Neural progenitor cell (in vitro differentiated cells): ENCODE measurements at regions not wholly inside any gene's neighbourhood (a gene's known extent, or its start where the extent isn't known, plus 50 kb on each side); places are given as distances from the start of the nearest gene placed in this dataset.
"Not testable (repeated sequence)": the region's sequence is repeated elsewhere in the genome, so short reads cannot be mapped to it uniquely, and the experiment has no call there.

ENCODE experiments used
- DNase-seq: peaks from one replicate; pipeline ENCODE4 v3.0.0-alpha.2; 2016; ENCODE audit warnings: low spot score
- H2AFZ ChIP-seq: fragments of 200-600 bp; sonication (generic); replicated peaks from 2 replicates; pipeline ENCODE4 v1.6.1; 2016; ENCODE audit warnings: antibody characterized with exemption
- H3F3A ChIP-seq: fragments of 200-600 bp; sonication (generic); 2 replicates; pipeline ENCODE4 v1.6.1; 2016; ENCODE audit warnings: antibody characterized with exemption, low read depth
- H3K27ac ChIP-seq: fragments of 200-600 bp; sonication (generic); 2 replicates; pipeline ENCODE4 v1.5.1; 2016; ENCODE audit warnings: mild to moderate bottlenecking
- H3K27me3 ChIP-seq: fragments of 200-600 bp; sonication (generic); 2 replicates; pipeline ENCODE4 v1.6.1; 2016; ENCODE audit warnings: mild to moderate bottlenecking, moderate library complexity
- H3K36me3 ChIP-seq: fragments of 200-600 bp; sonication (generic); 2 replicates; pipeline ENCODE4 v1.5.1; 2016
- H3K4me1 ChIP-seq: fragments of 200-600 bp; sonication (generic); 2 replicates; pipeline ENCODE4 v1.6.1; 2016; ENCODE audit warnings: mixed run types
- H3K4me2 ChIP-seq: fragments of 200-600 bp; sonication (generic); 2 replicates; pipeline ENCODE4 v1.6.1; 2016
- H3K4me3 ChIP-seq: fragments of 200-600 bp; sonication (generic); 2 replicates; pipeline ENCODE4 v1.5.1; 2016
- H3K79me2 ChIP-seq: fragments of 200-600 bp; sonication (generic); 2 replicates; pipeline ENCODE4 v1.6.1; 2016; ENCODE audit warnings: low read depth
- H3K9ac ChIP-seq: fragments of 200-600 bp; sonication (generic); 2 replicates; pipeline ENCODE4 v1.6.1; 2016
- H3K9me3 ChIP-seq: fragments of 200-600 bp; sonication (generic); 2 replicates; pipeline ENCODE4 v1.5.1; 2016; ENCODE audit warnings: low read depth
- H4K20me1 ChIP-seq: fragments of 200-600 bp; sonication (generic); 2 replicates; pipeline ENCODE4 v1.6.1; 2016; ENCODE audit warnings: low read depth
- H3K27ac Mint-ChIP-seq: 3 replicates; pipeline ENCODE4 v1.8.0; 2021; ENCODE audit warnings: mixed read lengths
- H3K27me3 Mint-ChIP-seq: 2 replicates; pipeline ENCODE4 v1.8.0; 2022; ENCODE audit warnings: low read depth, mild to moderate bottlenecking, inconsistent platforms, moderate library complexity, mixed read lengths; ENCODE audit not compliant: insufficient read depth
- H3K36me3 Mint-ChIP-seq: 3 replicates; pipeline ENCODE4 v1.8.0; 2021; ENCODE audit warnings: mixed read lengths
- H3K4me1 Mint-ChIP-seq: 3 replicates; pipeline ENCODE4 v1.8.0; 2021; ENCODE audit warnings: mixed read lengths
- H3K4me3 Mint-ChIP-seq: 3 replicates; pipeline ENCODE4 v1.8.0; 2021; ENCODE audit warnings: mild to moderate bottlenecking, moderate library complexity, mixed read lengths
- H3K9me3 Mint-ChIP-seq: 3 replicates; pipeline ENCODE4 v1.8.0; 2020; ENCODE audit warnings: mixed read lengths
- EZH2 ChIP-seq: fragments of 200-600 bp; sonication (generic); IDR thresholded peaks from 2 replicates; pipeline ENCODE4 v1.6.1; 2017; ENCODE audit warnings: antibody characterized with exemption, mild to moderate bottlenecking, moderate library complexity
- EZH2phosphoT487 ChIP-seq: fragments of 200-600 bp; sonication (generic); IDR thresholded peaks from 2 replicates; pipeline ENCODE4 v1.6.1; 2017; ENCODE audit warnings: antibody characterized with exemption
- TF ChIP-seq, protein P1 (sequence below): fragments of 200-600 bp; sonication (generic); IDR thresholded peaks from 2 replicates; pipeline ENCODE4 v1.5.1; 2017; ENCODE audit warnings: antibody characterized with exemption, mild to moderate bottlenecking

DNA sequence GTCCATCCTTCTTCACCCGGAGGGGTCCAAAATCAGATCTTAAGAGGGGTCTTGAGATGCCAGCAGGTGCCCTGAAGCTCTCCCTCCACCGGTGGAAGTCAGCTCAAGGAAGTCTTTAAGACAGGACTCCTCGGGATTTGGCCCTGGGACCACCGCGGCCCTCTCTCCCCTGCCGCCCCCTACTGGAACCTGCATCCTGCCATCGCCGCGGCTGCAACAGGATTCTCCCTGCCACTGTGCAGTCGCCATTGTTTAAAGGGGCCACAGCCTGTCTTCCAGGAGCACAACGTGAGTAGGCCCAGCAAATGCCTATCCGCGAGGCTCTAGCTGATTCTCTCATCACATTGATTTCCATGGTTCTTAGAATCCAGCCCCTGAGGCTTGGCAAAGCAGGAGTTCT, 324.3 kb downstream of the ZNF716 start:
- Histone ChIP-seq H3K27me3 (no peaks in the 10 kb centered on the region), H3K9me3 (no peaks in the 10 kb centered on the region), H2AFZ (no peak overlapping the region), H3K4me1 (no peaks in the 10 kb centered on the region), H4K20me1 (no peaks in the 10 kb centered on the region), H3F3A (no peaks in the 10 kb centered on the region), H3K36me3 (no peaks in the 10 kb centered on the region), H3K4me3 (no peak overlapping the region), H3K27ac (no peak overlapping the region), H3K4me2 (no peak overlapping the region), H3K9ac (no peak overlapping the region), H3K79me2 (no peaks in the 10 kb centered on the region)
- TF ChIP-seq, protein P1, sequence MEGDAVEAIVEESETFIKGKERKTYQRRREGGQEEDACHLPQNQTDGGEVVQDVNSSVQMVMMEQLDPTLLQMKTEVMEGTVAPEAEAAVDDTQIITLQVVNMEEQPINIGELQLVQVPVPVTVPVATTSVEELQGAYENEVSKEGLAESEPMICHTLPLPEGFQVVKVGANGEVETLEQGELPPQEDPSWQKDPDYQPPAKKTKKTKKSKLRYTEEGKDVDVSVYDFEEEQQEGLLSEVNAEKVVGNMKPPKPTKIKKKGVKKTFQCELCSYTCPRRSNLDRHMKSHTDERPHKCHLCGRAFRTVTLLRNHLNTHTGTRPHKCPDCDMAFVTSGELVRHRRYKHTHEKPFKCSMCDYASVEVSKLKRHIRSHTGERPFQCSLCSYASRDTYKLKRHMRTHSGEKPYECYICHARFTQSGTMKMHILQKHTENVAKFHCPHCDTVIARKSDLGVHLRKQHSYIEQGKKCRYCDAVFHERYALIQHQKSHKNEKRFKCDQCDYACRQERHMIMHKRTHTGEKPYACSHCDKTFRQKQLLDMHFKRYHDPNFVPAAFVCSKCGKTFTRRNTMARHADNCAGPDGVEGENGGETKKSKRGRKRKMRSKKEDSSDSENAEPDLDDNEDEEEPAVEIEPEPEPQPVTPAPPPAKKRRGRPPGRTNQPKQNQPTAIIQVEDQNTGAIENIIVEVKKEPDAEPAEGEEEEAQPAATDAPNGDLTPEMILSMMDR: no peak
- TF ChIP-seq EZH2 (no peak), EZH2phosphoT487 (no peak)
- no peaks in the 10 kb centered on the region for H3K4me1 Mint-ChIP-seq
- no peak for DNase-seq
- peaks cover 70% of the 10 kb centered on the region for H3K9me3 Mint-ChIP-seq
- peaks cover 3% of the 10 kb centered on the region for H3K36me3 Mint-ChIP-seq
- no peak overlapping the region for H3K4me3 Mint-ChIP-seq
- H3K27me3 Mint-ChIP-seq: peaks cover 4% of the 10 kb centered on the region
- no peak overlapping the region for H3K27ac Mint-ChIP-seq

DNA sequence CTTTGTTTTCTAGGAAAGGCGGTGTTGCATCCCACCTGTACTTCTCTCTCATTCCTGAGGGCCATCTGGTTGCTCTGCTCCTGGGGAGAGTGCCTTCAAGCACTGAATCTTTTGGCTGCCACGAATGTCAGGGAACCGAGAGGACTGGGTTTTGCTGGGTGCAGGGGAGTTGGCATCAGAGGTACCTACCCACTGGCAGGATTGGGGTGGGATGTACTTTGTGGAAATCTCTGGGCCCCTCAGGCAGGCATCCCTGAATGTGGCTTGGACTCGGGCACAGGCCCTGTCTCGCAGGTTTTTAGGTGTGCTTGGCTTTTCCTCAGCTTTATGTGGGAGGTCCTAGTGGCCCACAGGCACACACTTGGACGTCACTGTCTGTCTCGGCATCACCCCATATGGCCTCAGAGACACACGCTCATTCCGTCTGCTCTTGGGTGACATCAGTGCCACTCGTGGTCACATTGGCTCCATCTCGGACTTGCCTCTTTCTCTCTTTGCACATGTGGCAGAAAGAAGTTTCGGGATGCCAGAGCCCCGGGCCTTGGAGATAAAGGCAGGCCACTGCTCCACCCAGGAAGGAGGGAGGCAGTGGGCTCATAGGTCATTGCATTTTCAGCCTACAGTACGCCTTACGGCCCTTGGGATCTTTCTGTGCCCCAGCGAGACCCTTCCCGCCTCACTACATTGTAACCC, 325.6 kb downstream of the ZNF716 start:
- no peak overlapping the region for H2AFZ ChIP-seq
- no peaks in the 10 kb centered on the region for H3K36me3 ChIP-seq
- H3K4me3 Mint-ChIP-seq: no peak overlapping the region
- no peak overlapping the region for H3K4me2 ChIP-seq
- no peaks in the 10 kb centered on the region for H3K79me2 ChIP-seq
- no peaks in the 10 kb centered on the region for H3F3A ChIP-seq
- H3K4me3 ChIP-seq: no peak overlapping the region
- TF ChIP-seq EZH2 (no peak), EZH2phosphoT487 (no peak)
- TF ChIP-seq, protein P1: no peak
- H3K36me3 Mint-ChIP-seq: peaks cover 3% of the 10 kb centered on the region
- no peak overlapping the region for H3K27ac Mint-ChIP-seq
- no peaks in the 10 kb centered on the region for H3K4me1 Mint-ChIP-seq
- no peaks in the 10 kb centered on the region for H3K9me3 ChIP-seq
- no peaks in the 10 kb centered on the region for H3K4me1 ChIP-seq
- no peak overlapping the region for H3K9ac ChIP-seq
- H3K27ac ChIP-seq: no peak overlapping the region
- no peaks in the 10 kb centered on the region for H3K27me3 ChIP-seq
- H3K27me3 Mint-ChIP-seq: peaks cover 4% of the 10 kb centered on the region
- no peak for DNase-seq
- peaks cover 72% of the 10 kb centered on the region for H3K9me3 Mint-ChIP-seq
- H4K20me1 ChIP-seq: no peaks in the 10 kb centered on the region

DNA sequence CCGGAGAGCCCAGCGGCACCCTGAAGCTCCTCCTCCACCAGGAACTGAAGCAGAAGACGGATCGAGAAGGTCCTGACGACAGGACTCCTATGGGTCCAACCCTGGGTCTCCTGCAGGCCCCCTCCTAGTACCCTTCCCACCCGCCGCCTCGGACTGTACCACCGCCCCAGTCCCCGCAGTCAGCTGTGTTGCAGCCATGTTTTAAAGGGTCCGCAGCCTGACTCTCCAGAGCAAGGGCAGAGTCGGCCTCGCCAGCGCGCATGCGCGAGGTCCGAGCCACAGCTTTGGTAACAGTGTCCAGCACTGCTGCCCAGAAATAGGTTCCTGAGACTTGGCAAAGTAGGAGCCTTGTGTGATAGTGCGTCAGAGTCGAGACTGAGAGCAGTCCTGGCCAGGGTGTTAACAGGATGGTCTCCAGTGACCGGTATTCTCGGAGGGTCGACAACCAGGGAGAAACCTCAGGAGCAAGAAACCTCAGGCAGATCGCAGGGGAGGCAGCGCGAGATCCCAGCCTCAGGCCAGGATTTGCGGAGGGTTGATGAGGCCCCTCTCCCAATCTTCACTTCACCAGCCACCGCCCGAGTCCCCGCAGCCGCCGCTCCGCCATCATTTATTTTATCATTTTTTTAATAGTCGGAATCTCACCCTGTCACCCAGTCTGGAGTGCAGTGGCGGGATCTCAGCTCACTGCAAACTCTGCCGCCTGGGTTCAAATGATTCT, 326.3 kb downstream of the ZNF716 start:
- peaks cover 69% of the 10 kb centered on the region for H3K9me3 Mint-ChIP-seq

DNA sequence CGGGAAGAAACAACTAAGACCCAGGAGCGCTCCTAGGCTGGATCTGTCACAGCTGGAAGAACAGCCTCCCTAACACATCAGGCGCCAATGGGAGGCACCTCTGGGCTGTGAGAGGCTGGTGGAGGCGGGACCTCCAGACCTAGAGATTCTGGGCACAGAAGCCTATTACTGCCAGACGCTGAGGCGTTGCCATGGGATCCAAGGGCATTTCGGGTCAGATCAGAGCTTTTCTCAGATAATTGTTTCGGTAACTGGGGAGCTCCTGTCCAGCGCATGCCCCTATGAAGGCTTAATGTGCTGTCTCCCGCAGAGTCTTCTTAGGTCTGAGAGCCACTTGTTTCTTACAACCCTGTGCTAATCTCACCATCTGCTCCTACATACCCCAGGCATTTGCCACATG, 339.2 kb downstream of the ZNF716 start:
- Mint-ChIP-seq H3K9me3 (peaks cover 38% of the 10 kb centered on the region), H3K27ac (no peak overlapping the region), H3K36me3 (no peaks in the 10 kb centered on the region), H3K4me3 (no peak overlapping the region), H3K27me3 (peaks cover 2% of the 10 kb centered on the region), H3K4me1 (no peaks in the 10 kb centered on the region)
- H2AFZ ChIP-seq: no peak overlapping the region
- no peaks in the 10 kb centered on the region for H3K4me1 ChIP-seq
- H3K4me2 ChIP-seq: no peak overlapping the region
- H3K4me3 ChIP-seq: no peak overlapping the region
- H3K9ac ChIP-seq: no peak overlapping the region
- no peak overlapping the region for H3K27ac ChIP-seq
- H3K9me3 ChIP-seq: peaks cover 3% of the 10 kb centered on the region
- H4K20me1 ChIP-seq: no peaks in the 10 kb centered on the region
- no peak for DNase-seq
- no peaks in the 10 kb centered on the region for H3K36me3 ChIP-seq
- TF ChIP-seq, protein P1: no peak
- TF ChIP-seq EZH2phosphoT487 (no peak), EZH2 (no peak)
- no peaks in the 10 kb centered on the region for H3K27me3 ChIP-seq
- no peaks in the 10 kb centered on the region for H3F3A ChIP-seq
- H3K79me2 ChIP-seq: no peaks in the 10 kb centered on the region

More for the DNA sequence above, 326.3 kb downstream of the ZNF716 start:
- H3K4me2 ChIP-seq, H3K27ac Mint-ChIP-seq, H3K79me2 ChIP-seq, H2AFZ ChIP-seq, H3K27me3 Mint-ChIP-seq, DNase-seq, H3K4me3 ChIP-seq, H3K36me3 Mint-ChIP-seq, H3K9me3 ChIP-seq, H3K4me1 Mint-ChIP-seq, H3K36me3 ChIP-seq, H3K4me3 Mint-ChIP-seq, H3K27me3 ChIP-seq, H3F3A ChIP-seq, H3K27ac ChIP-seq, H3K9ac ChIP-seq, H3K4me1 ChIP-seq, H4K20me1 ChIP-seq: not testable (repeated sequence)
